Testis (tissue), 2 donors: ENCODE measurements at regions not wholly inside any gene's neighbourhood (a gene's known extent, or its start where the extent isn't known, plus 50 kb on each side); places are given as distances from the start of the nearest gene placed in this dataset.
"Not testable (repeated sequence)": the region's sequence is repeated elsewhere in the genome, so short reads cannot be mapped to it uniquely, and the experiment has no call there.

ENCODE experiments used
- DNase-seq: peaks from one replicate; pipeline ENCODE4 v3.0.0-alpha.2; 2019
- H3K27ac ChIP-seq, 2 donors: fragments of 200-600 bp; sonication (generic); one replicate each; pipeline ENCODE4 v1.5.1; 2019
- H3K27me3 ChIP-seq: fragments of 200-600 bp; sonication (generic); one replicate; pipeline ENCODE4 v1.5.1; 2019
- H3K36me3 ChIP-seq: fragments of 200-600 bp; sonication (generic); one replicate; pipeline ENCODE4 v1.5.1; 2017; ENCODE audit warnings: low read depth; ENCODE audit errors: missing control alignments
- H3K4me1 ChIP-seq: fragments of 200-600 bp; sonication (generic); one replicate; pipeline ENCODE4 v1.5.1; 2019
- H3K4me3 ChIP-seq, 2 donors: fragments of 200-600 bp; sonication (generic); one replicate each; pipeline ENCODE4 v1.5.1; 2017 to 2019
- H3K9me3 ChIP-seq: fragments of 200-600 bp; sonication (generic); one replicate; pipeline ENCODE4 v1.5.1; 2017
- CTCF ChIP-seq, 3 experiments: fragments of 450-650 bp in 2 of 3; fragments of 200-600 bp in 1 of 3; sonication (generic) in 1 of 3; IDR thresholded peaks; one replicate each; pipeline ENCODE4 v1.5.1; 2016 to 2019; ENCODE audit warnings: antibody characterized with exemption in 3 of 3, mild to moderate bottlenecking in 2 of 3, moderate library complexity in 1 of 3
- POLR2A ChIP-seq: fragments of 450-650 bp; IDR thresholded peaks from one replicate; pipeline ENCODE4 v1.6.1; 2017; ENCODE audit warnings: antibody characterized with exemption, mild to moderate bottlenecking, moderate library complexity
- WGBS, 2 donors: methylation state at CpG; one replicate each; pipeline ENCODE4 v1.1.5; 2018; 5-methylcytosine and 5-hydroxymethylcytosine counted together
- intact Hi-C: fragments of 100-400 bp; cut with DNase I; formaldehyde crosslinking; loops from one replicate; pipeline ENCODE4 v1.15.1; 2023; ENCODE audit warnings: low total_unique reads

GRCh38 chr4:23413631-23414030, 476.2 kb downstream of the PPARGC1A start:
- H3K9me3 ChIP-seq, result no peaks in the 10 kb centered on the region
- no peaks in the 10 kb centered on the region for H3K4me1 ChIP-seq
- TF ChIP-seq POLR2A (no peak), CTCF (IDR thresholded peaks at IDR 0.05) (no peak)
- H3K4me3 ChIP-seq, result no peak overlapping the region
- intact Hi-C loops, result no loop called here
- WGBS, 2 donors, result 36 to 42% methylated on average over 3 of the region's 3 CpGs
- DNase-seq, result no peak
- H3K36me3 ChIP-seq, result no peaks in the 10 kb centered on the region
- no peak overlapping the region for H3K27ac ChIP-seq
- H3K27me3 ChIP-seq, result no peaks in the 10 kb centered on the region

DNA sequence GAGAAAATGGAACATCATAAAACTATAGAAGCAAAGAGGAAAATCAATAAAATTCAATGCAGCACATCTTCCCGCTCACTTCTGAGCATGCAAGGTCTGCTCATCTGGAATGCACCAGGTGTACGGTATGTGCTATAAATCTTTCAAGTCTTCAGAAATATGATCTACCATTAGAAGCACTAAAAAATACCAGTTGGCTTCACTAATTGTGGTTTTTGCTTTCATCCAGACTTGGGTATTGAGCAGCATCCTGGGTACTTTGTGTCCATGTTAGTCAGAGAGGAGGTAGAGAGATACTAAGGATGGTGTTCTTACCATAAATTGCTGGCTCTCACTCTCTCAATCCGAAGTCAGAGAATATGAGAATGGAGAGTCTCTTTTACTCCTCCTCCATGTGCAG, 477.1 kb downstream of the PPARGC1A start:
- Histone ChIP-seq H3K27me3 (no peaks in the 10 kb centered on the region), H3K27ac (no peak overlapping the region), H3K4me1 (no peaks in the 10 kb centered on the region), H3K36me3 (no peaks in the 10 kb centered on the region), H3K4me3 (no peak overlapping the region), H3K9me3 (no peaks in the 10 kb centered on the region)
- no peak for DNase-seq
- TF ChIP-seq CTCF (IDR thresholded peaks at IDR 0.05) (no peak), POLR2A (no peak)
- intact Hi-C loops, result no loop called here
- 67 to 71% methylated on average over 3 of the region's 3 CpGs for WGBS, 2 donors

DNA sequence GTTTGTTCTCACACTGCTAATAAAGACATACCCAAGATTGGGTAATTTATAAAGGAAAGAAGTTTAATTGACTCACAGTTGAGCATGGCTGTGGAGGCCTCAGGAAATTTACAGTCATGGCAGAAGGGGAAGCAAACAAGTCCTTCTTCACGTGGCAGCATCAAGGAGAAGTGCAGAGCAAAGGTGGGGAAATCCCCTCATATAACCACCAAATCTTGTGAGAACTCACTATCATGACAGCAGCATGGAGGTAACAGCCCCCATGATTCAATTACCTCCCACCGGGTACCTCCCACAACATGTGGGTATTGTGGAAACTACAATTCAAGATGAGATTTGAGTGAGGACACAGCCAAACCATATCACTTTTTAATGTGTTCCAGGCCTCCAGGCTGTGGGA, 480.9 kb downstream of the PPARGC1A start:
- DNase-seq, intact Hi-C loops: not testable (repeated sequence)
- 88 to 91% methylated on average over 2 of the region's 2 CpGs for WGBS, 2 donors

DNA sequence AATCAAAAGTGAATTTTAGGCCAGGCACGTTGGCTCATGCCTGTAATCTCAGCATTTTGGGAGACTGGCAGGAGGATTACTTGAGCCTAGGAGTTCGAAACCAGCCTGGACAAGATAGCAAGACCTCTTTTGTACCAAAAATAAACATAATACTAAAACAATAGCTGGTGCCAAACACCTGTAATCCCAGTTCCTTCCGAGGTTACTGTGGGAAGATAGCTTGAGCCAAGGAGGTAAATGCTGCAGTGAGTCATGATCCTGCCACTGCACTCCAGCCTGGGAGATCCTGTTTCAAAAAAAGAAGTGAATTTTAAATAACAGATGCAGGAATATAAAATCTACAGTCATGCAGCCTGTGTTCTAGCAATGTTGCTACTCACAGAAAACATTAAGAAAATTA, 488.3 kb downstream of the PPARGC1A start:
- DNase-seq, result no peak
- Histone ChIP-seq H3K27ac (no peak overlapping the region), H3K36me3 (no peaks in the 10 kb centered on the region), H3K4me3 (no peak overlapping the region), H3K9me3 (no peaks in the 10 kb centered on the region), H3K4me1 (no peaks in the 10 kb centered on the region), H3K27me3 (no peaks in the 10 kb centered on the region)
- intact Hi-C loops, result no loop called here
- 54 to 65% methylated on average over 3 of the region's 3 CpGs for WGBS, 2 donors
- TF ChIP-seq CTCF (IDR thresholded peaks at IDR 0.05) (no peak), POLR2A (no peak)

More for the DNA sequence above, 480.9 kb downstream of the PPARGC1A start:
- not testable (repeated sequence) for H3K4me1 ChIP-seq, H3K9me3 ChIP-seq, H3K27me3 ChIP-seq, H3K36me3 ChIP-seq, H3K27ac ChIP-seq, H3K4me3 ChIP-seq

DNA sequence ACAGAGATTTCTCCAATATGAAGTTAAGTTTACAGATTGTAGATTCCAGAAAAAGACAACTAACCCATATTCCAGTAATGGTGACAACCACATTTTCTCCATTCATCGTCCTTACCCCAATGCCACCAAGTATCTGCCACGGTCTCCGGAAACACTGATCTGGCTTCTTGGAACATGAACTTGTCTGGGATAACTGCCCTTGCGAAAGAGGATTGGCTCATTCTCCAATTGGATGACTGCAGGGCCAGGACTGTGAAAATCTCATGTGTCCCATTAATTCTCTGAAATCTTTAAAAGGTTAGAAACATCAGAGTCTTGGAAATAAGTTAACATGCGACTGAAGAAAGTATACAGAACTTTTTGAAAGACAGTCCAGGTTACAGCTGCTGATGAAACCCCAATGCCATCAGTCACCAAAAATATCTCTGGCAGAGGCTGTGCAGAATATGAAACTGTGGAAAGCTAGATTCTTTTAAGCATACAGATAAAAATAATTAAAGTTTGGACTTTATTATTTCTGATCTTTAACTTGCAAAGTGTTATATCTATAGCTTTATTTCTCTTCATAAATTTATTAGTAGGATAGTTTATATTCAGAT, 496.9 kb downstream of the PPARGC1A start:
- 57 to 72% methylated on average over 5 of the region's 5 CpGs for WGBS, 2 donors
- intact Hi-C loops, result no loop called here
- Histone ChIP-seq H3K27ac (no peak overlapping the region), H3K4me1 (no peaks in the 10 kb centered on the region), H3K4me3 (no peak overlapping the region), H3K36me3 (no peaks in the 10 kb centered on the region), H3K9me3 (no peaks in the 10 kb centered on the region), H3K27me3 (no peaks in the 10 kb centered on the region)
- TF ChIP-seq CTCF (IDR thresholded peaks at IDR 0.05) (no peak), POLR2A (no peak)
- no peak for DNase-seq
